NB4 (cell line): ENCODE measurements at regions not wholly inside any gene's neighbourhood (a gene's known extent, or its start where the extent isn't known, plus 50 kb on each side); places are given as distances from the start of the nearest gene placed in this dataset.

ENCODE experiments used
- MYC ChIP-seq: IDR thresholded peaks from 2 replicates; pipeline ENCODE4 v1.6.1; 2011; ENCODE audit warnings: low read depth, low read length
- POLR2A ChIP-seq: IDR thresholded peaks from 2 replicates; pipeline ENCODE4 v1.6.1; 2011; ENCODE audit warnings: mild to moderate bottlenecking; ENCODE audit not compliant: insufficient read length; ENCODE audit errors: extremely low read depth
- TF ChIP-seq, protein P1 (sequence below): IDR thresholded peaks from one replicate; pipeline ENCODE4 v1.5.1; 2012; ENCODE audit warnings: low read depth, low read length
- TF ChIP-seq, protein P2 (sequence below): IDR thresholded peaks from 2 replicates; pipeline ENCODE4 v1.6.1; 2011; ENCODE audit warnings: low read depth, low read length

DNA sequence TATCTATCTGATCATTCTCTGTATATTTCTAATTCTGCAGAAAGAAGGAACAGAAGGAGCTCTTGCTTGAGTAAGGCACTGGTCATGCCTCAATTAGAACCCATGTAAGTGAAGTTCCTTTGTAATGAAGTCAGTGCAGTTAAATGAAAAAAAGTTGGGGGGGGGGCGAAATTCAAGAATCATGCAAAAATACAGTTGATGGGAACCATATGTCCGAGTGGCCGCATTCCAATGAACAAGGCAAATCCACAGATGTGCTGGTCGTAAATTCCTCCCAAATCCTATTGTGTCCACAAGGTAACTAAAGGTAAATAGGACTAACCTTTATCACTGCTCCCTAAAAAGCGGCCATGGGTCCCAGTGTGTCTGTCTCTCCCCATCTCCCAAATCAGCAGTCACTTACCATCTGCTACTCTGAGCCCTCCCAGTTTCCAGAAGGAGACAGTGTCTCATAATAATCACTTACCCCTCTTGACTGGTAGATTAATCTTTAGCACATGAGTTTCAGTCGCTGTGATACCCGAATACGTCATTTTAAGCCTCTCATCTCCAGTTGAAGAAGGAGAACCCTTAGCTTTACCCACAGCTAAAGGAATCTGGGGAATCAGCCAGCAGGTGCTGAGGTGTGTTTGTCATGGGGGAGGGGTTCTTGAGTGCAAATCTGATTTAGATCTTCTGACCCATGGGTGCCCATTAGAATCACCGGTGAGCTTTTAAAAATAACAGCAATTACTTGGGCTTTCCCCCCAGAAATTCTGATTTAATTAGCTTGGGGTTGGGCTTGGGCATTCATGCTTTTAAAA lies 56.3 kb upstream of the EPHB3 start:
- TF ChIP-seq, protein P1, sequence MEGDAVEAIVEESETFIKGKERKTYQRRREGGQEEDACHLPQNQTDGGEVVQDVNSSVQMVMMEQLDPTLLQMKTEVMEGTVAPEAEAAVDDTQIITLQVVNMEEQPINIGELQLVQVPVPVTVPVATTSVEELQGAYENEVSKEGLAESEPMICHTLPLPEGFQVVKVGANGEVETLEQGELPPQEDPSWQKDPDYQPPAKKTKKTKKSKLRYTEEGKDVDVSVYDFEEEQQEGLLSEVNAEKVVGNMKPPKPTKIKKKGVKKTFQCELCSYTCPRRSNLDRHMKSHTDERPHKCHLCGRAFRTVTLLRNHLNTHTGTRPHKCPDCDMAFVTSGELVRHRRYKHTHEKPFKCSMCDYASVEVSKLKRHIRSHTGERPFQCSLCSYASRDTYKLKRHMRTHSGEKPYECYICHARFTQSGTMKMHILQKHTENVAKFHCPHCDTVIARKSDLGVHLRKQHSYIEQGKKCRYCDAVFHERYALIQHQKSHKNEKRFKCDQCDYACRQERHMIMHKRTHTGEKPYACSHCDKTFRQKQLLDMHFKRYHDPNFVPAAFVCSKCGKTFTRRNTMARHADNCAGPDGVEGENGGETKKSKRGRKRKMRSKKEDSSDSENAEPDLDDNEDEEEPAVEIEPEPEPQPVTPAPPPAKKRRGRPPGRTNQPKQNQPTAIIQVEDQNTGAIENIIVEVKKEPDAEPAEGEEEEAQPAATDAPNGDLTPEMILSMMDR = no peak
- TF ChIP-seq, protein P2, sequence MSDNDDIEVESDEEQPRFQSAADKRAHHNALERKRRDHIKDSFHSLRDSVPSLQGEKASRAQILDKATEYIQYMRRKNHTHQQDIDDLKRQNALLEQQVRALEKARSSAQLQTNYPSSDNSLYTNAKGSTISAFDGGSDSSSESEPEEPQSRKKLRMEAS = no peak
- TF ChIP-seq POLR2A = no peak
- no peak for TF ChIP-seq MYC
